ENCODE measurements at regions not wholly inside any gene's neighbourhood (a gene's known extent, or its start where the extent isn't known, plus 50 kb on each side); places are given as distances from the start of the nearest gene placed in this dataset.
"Not testable (repeated sequence)": the region's sequence is repeated elsewhere in the genome, so short reads cannot be mapped to it uniquely, and the experiment has no call there.

- H3K4me2 ChIP-seq (ENCODE audit: low read depth, low read length, poor library complexity, severe bottlenecking); H3K9me3 ChIP-seq (ENCODE audit: low read length); DNase-seq; H3K79me2 ChIP-seq (ENCODE audit: low read length); H3K36me3 ChIP-seq (ENCODE audit: insufficient read depth, low read length); H3K9ac ChIP-seq (ENCODE audit: low read length); H3K4me1 ChIP-seq (ENCODE audit: low read length); H3K4me3 ChIP-seq (ENCODE audit: low read length); H4K20me1 ChIP-seq (ENCODE audit: insufficient read depth, low read depth, low read length); H2AFZ ChIP-seq (ENCODE audit: low read length); H3K9me2 ChIP-seq (replicated peaks; ENCODE audit: insufficient read depth, low read length); H3K27me3 ChIP-seq (ENCODE audit: low read length); H3K27ac ChIP-seq (ENCODE audit: low read length): not testable (repeated sequence)
These were observed 233.7 kb downstream of the CEP170 start for GRCh38 chr1:243021365-243021764.

- not testable (repeated sequence) for H3K9me2 ChIP-seq (replicated peaks; ENCODE audit: insufficient read depth, low read length); DNase-seq; H3K9me3 ChIP-seq (ENCODE audit: low read length)
These were observed 235.9 kb downstream of the CEP170 start for GRCh38 chr1:243019030-243019635.

GRCh38 chr1:243010719-243011118 is 244.4 kb downstream of the CEP170 start:
- H3K79me2 ChIP-seq (ENCODE audit: low read length); H4K20me1 ChIP-seq (ENCODE audit: insufficient read depth, low read depth, low read length); H3K27me3 ChIP-seq (ENCODE audit: low read length); H3K9me3 ChIP-seq (ENCODE audit: low read length); DNase-seq; H2AFZ ChIP-seq (ENCODE audit: low read length); H3K4me2 ChIP-seq (ENCODE audit: low read depth, low read length, poor library complexity, severe bottlenecking); H3K36me3 ChIP-seq (ENCODE audit: insufficient read depth, low read length); H3K4me3 ChIP-seq (ENCODE audit: low read length); H3K27ac ChIP-seq (ENCODE audit: low read length); H3K4me1 ChIP-seq (ENCODE audit: low read length); H3K9me2 ChIP-seq (replicated peaks; ENCODE audit: insufficient read depth, low read length); H3K9ac ChIP-seq (ENCODE audit: low read length): not testable (repeated sequence)

More at GRCh38 chr1:243019030-243019635, 235.9 kb downstream of the CEP170 start:
- H3K4me2 ChIP-seq (ENCODE audit: low read depth, low read length, poor library complexity, severe bottlenecking); H2AFZ ChIP-seq (ENCODE audit: low read length); H3K36me3 ChIP-seq (ENCODE audit: insufficient read depth, low read length); H3K4me1 ChIP-seq (ENCODE audit: low read length); H3K27ac ChIP-seq (ENCODE audit: low read length); H4K20me1 ChIP-seq (ENCODE audit: insufficient read depth, low read depth, low read length); H3K4me3 ChIP-seq (ENCODE audit: low read length); H3K9ac ChIP-seq (ENCODE audit: low read length); H3K27me3 ChIP-seq (ENCODE audit: low read length); H3K79me2 ChIP-seq (ENCODE audit: low read length): not testable (repeated sequence)

GRCh38 chr1:243001003-243001402 is 254.1 kb downstream of the CEP170 start:
- H3K9me2 ChIP-seq (replicated peaks; ENCODE audit: insufficient read depth, low read length); H3K27ac ChIP-seq (ENCODE audit: low read length); H3K79me2 ChIP-seq (ENCODE audit: low read length); H3K9me3 ChIP-seq (ENCODE audit: low read length); H3K4me1 ChIP-seq (ENCODE audit: low read length); DNase-seq; H3K4me3 ChIP-seq (ENCODE audit: low read length); H3K36me3 ChIP-seq (ENCODE audit: insufficient read depth, low read length); H3K9ac ChIP-seq (ENCODE audit: low read length); H3K4me2 ChIP-seq (ENCODE audit: low read depth, low read length, poor library complexity, severe bottlenecking); H2AFZ ChIP-seq (ENCODE audit: low read length); H4K20me1 ChIP-seq (ENCODE audit: insufficient read depth, low read depth, low read length); H3K27me3 ChIP-seq (ENCODE audit: low read length): not testable (repeated sequence)

- DNase-seq; H3K79me2 ChIP-seq (ENCODE audit: low read length); H3K4me1 ChIP-seq (ENCODE audit: low read length); H4K20me1 ChIP-seq (ENCODE audit: insufficient read depth, low read depth, low read length); H3K9me3 ChIP-seq (ENCODE audit: low read length); H3K4me2 ChIP-seq (ENCODE audit: low read depth, low read length, poor library complexity, severe bottlenecking); H3K36me3 ChIP-seq (ENCODE audit: insufficient read depth, low read length); H3K4me3 ChIP-seq (ENCODE audit: low read length); H3K27me3 ChIP-seq (ENCODE audit: low read length); H3K27ac ChIP-seq (ENCODE audit: low read length); H2AFZ ChIP-seq (ENCODE audit: low read length); H3K9ac ChIP-seq (ENCODE audit: low read length); H3K9me2 ChIP-seq (replicated peaks; ENCODE audit: insufficient read depth, low read length): not testable (repeated sequence)
These were observed 262.3 kb downstream of the CEP170 start for GRCh38 chr1:242992776-242993175.

GRCh38 chr1:242985096-242985495 is 270.0 kb downstream of the CEP170 start:
- not testable (repeated sequence) for H2AFZ ChIP-seq (ENCODE audit: low read length); DNase-seq; H3K9me3 ChIP-seq (ENCODE audit: low read length); H3K36me3 ChIP-seq (ENCODE audit: insufficient read depth, low read length); H4K20me1 ChIP-seq (ENCODE audit: insufficient read depth, low read depth, low read length); H3K9me2 ChIP-seq (replicated peaks; ENCODE audit: insufficient read depth, low read length); H3K4me1 ChIP-seq (ENCODE audit: low read length); H3K9ac ChIP-seq (ENCODE audit: low read length); H3K79me2 ChIP-seq (ENCODE audit: low read length); H3K27ac ChIP-seq (ENCODE audit: low read length); H3K27me3 ChIP-seq (ENCODE audit: low read length); H3K4me2 ChIP-seq (ENCODE audit: low read depth, low read length, poor library complexity, severe bottlenecking); H3K4me3 ChIP-seq (ENCODE audit: low read length)

GRCh38 chr1:242973341-242973740 is 281.7 kb downstream of the CEP170 start:
- not testable (repeated sequence) for H3K79me2 ChIP-seq (ENCODE audit: low read length); H3K9ac ChIP-seq (ENCODE audit: low read length); H3K4me1 ChIP-seq (ENCODE audit: low read length); DNase-seq; H3K36me3 ChIP-seq (ENCODE audit: insufficient read depth, low read length); H3K4me2 ChIP-seq (ENCODE audit: low read depth, low read length, poor library complexity, severe bottlenecking); H4K20me1 ChIP-seq (ENCODE audit: insufficient read depth, low read depth, low read length); H3K27me3 ChIP-seq (ENCODE audit: low read length); H3K9me2 ChIP-seq (replicated peaks; ENCODE audit: insufficient read depth, low read length); H3K4me3 ChIP-seq (ENCODE audit: low read length); H2AFZ ChIP-seq (ENCODE audit: low read length); H3K9me3 ChIP-seq (ENCODE audit: low read length); H3K27ac ChIP-seq (ENCODE audit: low read length)

GRCh38 chr1:242966892-242967291 is 288.2 kb downstream of the CEP170 start:
- Histone ChIP-seq H3K27me3 (ENCODE audit: low read length) (no peaks in the 10 kb centered on the region), H4K20me1 (ENCODE audit: insufficient read depth, low read depth, low read length) (no peaks in the 10 kb centered on the region), H3K27ac (ENCODE audit: low read length) (no peak overlapping the region), H3K4me1 (ENCODE audit: low read length) (no peaks in the 10 kb centered on the region), H3K9me3 (ENCODE audit: low read length) (no peaks in the 10 kb centered on the region), H2AFZ (ENCODE audit: low read length) (no peak overlapping the region), H3K79me2 (ENCODE audit: low read length) (no peaks in the 10 kb centered on the region), H3K4me3 (ENCODE audit: low read length) (no peak overlapping the region), H3K9me2 (replicated peaks; ENCODE audit: insufficient read depth, low read length) (no peaks in the 10 kb centered on the region), H3K36me3 (ENCODE audit: insufficient read depth, low read length) (no peaks in the 10 kb centered on the region), H3K9ac (ENCODE audit: low read length) (no peak overlapping the region), H3K4me2 (ENCODE audit: low read depth, low read length, poor library complexity, severe bottlenecking) (no peak overlapping the region)
- DNase-seq, result no peak

GRCh38 chr1:242959397-242959796 is 295.7 kb downstream of the CEP170 start:
- not testable (repeated sequence) for H4K20me1 ChIP-seq (ENCODE audit: insufficient read depth, low read depth, low read length); H3K79me2 ChIP-seq (ENCODE audit: low read length); H3K27me3 ChIP-seq (ENCODE audit: low read length); H3K27ac ChIP-seq (ENCODE audit: low read length); H3K4me2 ChIP-seq (ENCODE audit: low read depth, low read length, poor library complexity, severe bottlenecking); H3K9me2 ChIP-seq (replicated peaks; ENCODE audit: insufficient read depth, low read length); H3K36me3 ChIP-seq (ENCODE audit: insufficient read depth, low read length); H3K9ac ChIP-seq (ENCODE audit: low read length); H3K9me3 ChIP-seq (ENCODE audit: low read length); H3K4me3 ChIP-seq (ENCODE audit: low read length); H2AFZ ChIP-seq (ENCODE audit: low read length); H3K4me1 ChIP-seq (ENCODE audit: low read length); DNase-seq

Data from Karpas-422 (cell line).